ENCODE measurements at regions not wholly inside any gene's neighbourhood (a gene's known extent, or its start where the extent isn't known, plus 50 kb on each side); places are given as distances from the start of the nearest gene placed in this dataset.

DNA sequence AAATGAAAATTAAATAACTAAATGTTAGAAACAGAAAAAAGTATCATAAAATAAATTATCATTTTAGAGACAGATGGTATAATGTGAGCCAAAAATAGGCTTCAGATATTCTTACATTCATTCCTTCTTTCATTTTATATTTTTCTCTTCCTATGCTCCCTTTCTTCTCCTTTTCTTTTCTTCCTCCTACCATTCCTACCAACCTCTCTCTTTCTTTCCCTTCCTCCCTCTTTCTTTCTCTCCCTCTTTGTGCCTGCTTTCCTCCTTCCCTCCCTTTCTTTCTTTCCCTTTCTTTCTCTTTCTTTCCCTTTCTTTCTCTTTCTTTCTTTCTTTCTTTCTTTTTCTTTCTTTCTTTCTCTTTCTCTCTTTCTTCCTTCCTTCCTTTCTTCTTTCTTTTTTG, 275.6 kb upstream of the ELAC2 start:
- TF ChIP-seq, protein P1, sequence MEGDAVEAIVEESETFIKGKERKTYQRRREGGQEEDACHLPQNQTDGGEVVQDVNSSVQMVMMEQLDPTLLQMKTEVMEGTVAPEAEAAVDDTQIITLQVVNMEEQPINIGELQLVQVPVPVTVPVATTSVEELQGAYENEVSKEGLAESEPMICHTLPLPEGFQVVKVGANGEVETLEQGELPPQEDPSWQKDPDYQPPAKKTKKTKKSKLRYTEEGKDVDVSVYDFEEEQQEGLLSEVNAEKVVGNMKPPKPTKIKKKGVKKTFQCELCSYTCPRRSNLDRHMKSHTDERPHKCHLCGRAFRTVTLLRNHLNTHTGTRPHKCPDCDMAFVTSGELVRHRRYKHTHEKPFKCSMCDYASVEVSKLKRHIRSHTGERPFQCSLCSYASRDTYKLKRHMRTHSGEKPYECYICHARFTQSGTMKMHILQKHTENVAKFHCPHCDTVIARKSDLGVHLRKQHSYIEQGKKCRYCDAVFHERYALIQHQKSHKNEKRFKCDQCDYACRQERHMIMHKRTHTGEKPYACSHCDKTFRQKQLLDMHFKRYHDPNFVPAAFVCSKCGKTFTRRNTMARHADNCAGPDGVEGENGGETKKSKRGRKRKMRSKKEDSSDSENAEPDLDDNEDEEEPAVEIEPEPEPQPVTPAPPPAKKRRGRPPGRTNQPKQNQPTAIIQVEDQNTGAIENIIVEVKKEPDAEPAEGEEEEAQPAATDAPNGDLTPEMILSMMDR (IDR thresholded peaks at IDR 0.05; ENCODE audit: low read depth, low read length, missing control alignments) = no peak
- no peak overlapping the region for H3K4me3 ChIP-seq (ENCODE audit: low read depth, low read length)
- in situ Hi-C loops (cut with HindIII; ENCODE audit: low sequenced_read_pairs) = no loop called here
- no peak for DNase-seq (ENCODE audit: low read depth)

DNA sequence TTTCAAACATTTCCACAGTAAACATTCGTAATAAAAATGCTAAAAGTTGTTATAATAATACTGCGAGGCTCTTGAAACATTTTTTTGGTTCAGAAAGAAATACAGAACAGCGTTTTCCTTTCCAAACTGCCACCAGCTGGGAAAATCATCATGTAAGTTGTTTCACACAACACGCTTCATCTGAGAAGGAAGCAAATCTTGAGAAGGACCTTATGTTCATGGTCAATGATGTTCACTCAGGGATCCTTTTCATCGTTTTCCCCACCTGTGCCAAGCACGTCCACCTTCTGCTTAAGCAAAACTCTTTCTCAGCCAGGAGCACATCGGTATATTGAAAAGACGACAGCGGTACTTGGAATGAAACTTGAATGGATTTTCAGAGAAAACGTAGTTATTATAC, 274.5 kb upstream of the ELAC2 start:
- DNase-seq (ENCODE audit: low read depth) = no peak
- H3K4me3 ChIP-seq (ENCODE audit: low read depth, low read length) = no peak overlapping the region
- in situ Hi-C loops (cut with HindIII; ENCODE audit: low sequenced_read_pairs) = no loop called here
- TF ChIP-seq, protein P1 (IDR thresholded peaks at IDR 0.05; ENCODE audit: low read depth, low read length, missing control alignments) = no peak

DNA sequence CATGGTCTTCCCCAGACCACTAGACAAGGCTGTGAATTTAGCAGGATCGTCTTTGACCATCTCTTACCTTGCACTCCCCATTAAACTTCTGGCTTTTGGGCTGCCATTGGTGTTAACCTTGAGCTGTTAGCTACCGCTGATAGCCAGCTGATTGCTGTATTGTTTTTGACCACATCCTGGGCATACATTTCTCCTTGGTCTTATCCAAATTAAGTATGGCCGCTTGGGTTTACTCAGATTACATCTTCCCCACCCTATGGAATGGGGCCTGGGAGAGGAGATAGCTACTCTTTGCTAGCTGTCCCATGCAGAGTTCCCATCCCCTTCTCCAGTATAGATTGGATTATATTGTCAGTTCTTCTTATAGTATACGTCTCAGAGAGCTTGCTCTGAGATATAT, 270.4 kb upstream of the ELAC2 start:
- TF ChIP-seq, protein P1 (IDR thresholded peaks at IDR 0.05; ENCODE audit: low read depth, low read length, missing control alignments) = no peak
- in situ Hi-C loops (cut with HindIII; ENCODE audit: low sequenced_read_pairs) = no loop called here
- H3K4me3 ChIP-seq (ENCODE audit: low read depth, low read length) = no peak overlapping the region
- no peak for DNase-seq (ENCODE audit: low read depth)

DNA sequence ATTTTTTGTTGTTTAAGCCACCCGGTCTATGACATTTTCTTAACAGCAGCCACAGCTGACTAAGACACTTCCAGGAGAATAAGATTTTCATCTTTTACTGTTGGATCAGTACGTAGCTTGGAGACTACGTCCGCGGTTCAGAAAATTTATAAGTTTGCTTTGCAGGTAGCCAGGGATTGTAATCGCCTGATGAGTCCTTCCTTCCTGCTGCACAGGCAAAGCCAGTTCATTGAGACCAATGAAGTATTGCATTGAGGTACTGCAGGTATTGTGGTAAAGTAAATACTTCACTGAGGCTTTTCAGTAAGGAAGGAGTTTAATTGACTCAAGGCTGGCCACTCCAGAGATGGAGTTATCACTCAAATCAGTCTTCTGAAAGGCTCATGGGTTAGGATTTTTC, 269.4 kb upstream of the ELAC2 start:
- no peak overlapping the region for H3K4me3 ChIP-seq (ENCODE audit: low read depth, low read length)
- in situ Hi-C loops (cut with HindIII; ENCODE audit: low sequenced_read_pairs) = no loop called here
- DNase-seq (ENCODE audit: low read depth) = no peak
- TF ChIP-seq, protein P1 (IDR thresholded peaks at IDR 0.05; ENCODE audit: low read depth, low read length, missing control alignments) = no peak

DNA sequence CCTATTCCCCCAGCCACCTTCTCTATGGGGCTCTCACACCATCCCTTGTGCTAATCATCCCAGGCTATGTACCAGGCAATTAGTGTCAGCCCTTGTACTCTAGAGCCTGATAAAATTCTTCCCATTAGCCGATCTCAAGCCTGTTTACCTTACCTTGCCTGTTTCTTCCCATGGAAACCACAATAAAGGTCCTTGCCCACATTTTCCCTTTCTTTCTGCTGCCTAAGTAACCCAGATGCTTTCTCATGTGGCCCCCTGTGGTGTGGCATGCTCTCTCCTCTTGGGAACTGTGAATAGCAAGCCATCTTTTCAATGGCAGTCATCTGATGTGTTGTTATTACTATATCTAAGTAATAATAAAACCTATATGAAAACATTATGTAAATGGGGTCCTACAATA, 265.8 kb upstream of the ELAC2 start:
- H3K4me3 ChIP-seq (ENCODE audit: low read depth, low read length) = no peak overlapping the region
- TF ChIP-seq, protein P1 (IDR thresholded peaks at IDR 0.05; ENCODE audit: low read depth, low read length, missing control alignments) = no peak
- DNase-seq (ENCODE audit: low read depth) = no peak
- in situ Hi-C loops (cut with HindIII; ENCODE audit: low sequenced_read_pairs) = no loop called here

DNA sequence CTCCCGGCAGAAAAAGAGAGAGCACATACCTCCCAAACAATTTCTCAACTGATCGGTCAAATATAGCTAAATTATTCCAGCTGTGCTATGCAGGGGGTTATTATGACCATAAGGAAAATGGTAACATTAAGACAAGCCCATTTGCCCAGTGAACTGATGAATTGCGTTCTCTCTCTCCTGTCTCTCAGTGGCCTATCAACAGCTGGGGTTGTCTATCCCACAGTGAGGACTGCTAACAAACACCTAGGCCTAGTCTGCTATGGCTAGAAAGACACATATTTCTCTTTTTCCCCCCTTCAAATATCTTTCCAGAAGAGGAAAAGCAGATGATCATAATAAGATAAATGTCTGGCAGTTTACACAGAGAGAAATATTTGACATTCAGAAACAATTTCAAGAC, 263.8 kb upstream of the ELAC2 start:
- in situ Hi-C loops (cut with HindIII; ENCODE audit: low sequenced_read_pairs) = no loop called here
- TF ChIP-seq, protein P1 (IDR thresholded peaks at IDR 0.05; ENCODE audit: low read depth, low read length, missing control alignments) = no peak
- no peak overlapping the region for H3K4me3 ChIP-seq (ENCODE audit: low read depth, low read length)
- no peak for DNase-seq (ENCODE audit: low read depth)

DNA sequence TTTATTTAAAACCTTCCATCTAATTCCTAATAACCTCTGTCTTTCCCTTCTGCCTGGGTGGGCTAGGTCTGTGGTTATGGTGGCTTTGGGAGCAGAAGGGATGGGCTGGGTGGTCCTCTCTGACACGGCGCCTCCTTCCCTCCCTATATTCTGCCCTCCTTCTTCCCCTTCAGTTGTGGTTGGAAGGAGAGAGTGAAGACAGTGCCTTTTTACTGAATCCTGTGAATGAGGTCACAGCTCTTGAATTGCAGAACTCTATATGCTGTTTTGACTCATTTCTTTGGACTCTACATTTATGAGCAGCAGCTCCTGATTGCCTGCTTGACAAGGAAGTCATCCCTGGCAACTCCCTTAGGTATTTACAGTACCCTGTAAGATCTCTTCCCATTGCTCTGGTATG, 256.0 kb upstream of the ELAC2 start:
- in situ Hi-C loops (cut with HindIII; ENCODE audit: low sequenced_read_pairs) = no loop called here
- TF ChIP-seq, protein P1 (IDR thresholded peaks at IDR 0.05; ENCODE audit: low read depth, low read length, missing control alignments) = no peak
- no peak overlapping the region for H3K4me3 ChIP-seq (ENCODE audit: low read depth, low read length)
- no peak for DNase-seq (ENCODE audit: low read depth)

All from astrocyte of the cerebellum (primary cell).